ENCODE measurements at regions not wholly inside any gene's neighbourhood (a gene's known extent, or its start where the extent isn't known, plus 50 kb on each side); places are given as distances from the start of the nearest gene placed in this dataset.

DNA sequence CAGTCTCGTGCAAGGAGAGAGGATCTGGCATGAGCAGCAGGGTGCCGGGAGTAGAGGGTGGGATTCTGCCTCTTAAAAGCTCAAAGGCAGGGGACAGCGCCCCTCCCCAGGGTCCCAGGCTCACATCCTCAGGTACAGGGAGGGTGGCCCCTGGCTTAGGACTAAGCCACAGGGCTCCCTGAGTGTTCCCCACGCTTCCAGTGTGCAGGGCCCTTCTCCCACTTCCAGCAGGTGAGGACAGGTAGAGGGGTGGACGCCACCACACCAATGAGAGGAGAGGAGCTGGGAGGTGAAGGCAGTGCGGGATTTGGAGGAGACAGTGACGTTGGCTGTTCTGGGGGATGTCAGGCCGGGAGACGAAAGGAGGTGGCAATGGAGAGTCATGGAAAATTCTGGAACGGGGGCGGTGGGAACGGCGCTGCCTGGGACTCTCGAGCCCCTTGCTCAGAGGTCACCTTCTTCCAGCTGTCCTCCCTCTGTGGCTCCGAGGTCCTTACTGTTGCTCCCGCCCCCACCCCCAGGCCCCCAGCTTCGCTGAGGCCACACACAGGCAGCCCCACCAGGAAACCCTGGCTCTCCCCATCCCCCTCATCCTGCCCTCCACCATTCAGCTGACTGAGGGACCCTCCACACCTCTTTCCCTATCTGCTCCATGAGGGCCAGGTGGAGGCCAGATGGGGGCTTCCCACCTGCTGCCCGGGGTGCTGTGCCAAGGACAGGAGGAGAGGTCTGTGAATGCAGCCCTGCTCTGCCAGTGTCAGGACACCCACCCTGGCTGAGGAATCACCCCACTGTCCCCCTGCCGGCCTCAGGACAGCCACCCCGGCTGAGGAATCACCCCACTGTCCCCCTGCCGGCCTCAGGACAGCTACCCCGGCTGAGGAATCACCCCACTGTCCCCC, 57.7 kb upstream of the ACSF3 start:
- Histone ChIP-seq H3K4me3 (replicated peaks; ENCODE audit: insufficient read depth, low read length) (no peak overlapping the region), H3K27me3 (ENCODE audit: insufficient read depth, poor library complexity, severe bottlenecking) (no peaks in the 10 kb centered on the region), H3K27ac (replicated peaks) (no peak overlapping the region)
- no peak for DNase-seq (ENCODE audit: low read depth in 1 of 2, low spot score in 1 of 2)
- TF ChIP-seq SPI1 (IDR thresholded peaks at IDR 0.05; ENCODE audit: borderline replicate concordance, low read depth) (no peak), GABPA (IDR thresholded peaks at IDR 0.05; ENCODE audit: low read depth) (no peak), POLR2AphosphoS5 (IDR thresholded peaks at IDR 0.05; ENCODE audit: low read depth) (no peak)
- TF ChIP-seq, protein P1, sequence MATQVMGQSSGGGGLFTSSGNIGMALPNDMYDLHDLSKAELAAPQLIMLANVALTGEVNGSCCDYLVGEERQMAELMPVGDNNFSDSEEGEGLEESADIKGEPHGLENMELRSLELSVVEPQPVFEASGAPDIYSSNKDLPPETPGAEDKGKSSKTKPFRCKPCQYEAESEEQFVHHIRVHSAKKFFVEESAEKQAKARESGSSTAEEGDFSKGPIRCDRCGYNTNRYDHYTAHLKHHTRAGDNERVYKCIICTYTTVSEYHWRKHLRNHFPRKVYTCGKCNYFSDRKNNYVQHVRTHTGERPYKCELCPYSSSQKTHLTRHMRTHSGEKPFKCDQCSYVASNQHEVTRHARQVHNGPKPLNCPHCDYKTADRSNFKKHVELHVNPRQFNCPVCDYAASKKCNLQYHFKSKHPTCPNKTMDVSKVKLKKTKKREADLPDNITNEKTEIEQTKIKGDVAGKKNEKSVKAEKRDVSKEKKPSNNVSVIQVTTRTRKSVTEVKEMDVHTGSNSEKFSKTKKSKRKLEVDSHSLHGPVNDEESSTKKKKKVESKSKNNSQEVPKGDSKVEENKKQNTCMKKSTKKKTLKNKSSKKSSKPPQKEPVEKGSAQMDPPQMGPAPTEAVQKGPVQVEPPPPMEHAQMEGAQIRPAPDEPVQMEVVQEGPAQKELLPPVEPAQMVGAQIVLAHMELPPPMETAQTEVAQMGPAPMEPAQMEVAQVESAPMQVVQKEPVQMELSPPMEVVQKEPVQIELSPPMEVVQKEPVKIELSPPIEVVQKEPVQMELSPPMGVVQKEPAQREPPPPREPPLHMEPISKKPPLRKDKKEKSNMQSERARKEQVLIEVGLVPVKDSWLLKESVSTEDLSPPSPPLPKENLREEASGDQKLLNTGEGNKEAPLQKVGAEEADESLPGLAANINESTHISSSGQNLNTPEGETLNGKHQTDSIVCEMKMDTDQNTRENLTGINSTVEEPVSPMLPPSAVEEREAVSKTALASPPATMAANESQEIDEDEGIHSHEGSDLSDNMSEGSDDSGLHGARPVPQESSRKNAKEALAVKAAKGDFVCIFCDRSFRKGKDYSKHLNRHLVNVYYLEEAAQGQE (IDR thresholded peaks at IDR 0.05; ENCODE audit: insufficient replicate concordance, low read depth): no peak
- TF ChIP-seq, protein P2, sequence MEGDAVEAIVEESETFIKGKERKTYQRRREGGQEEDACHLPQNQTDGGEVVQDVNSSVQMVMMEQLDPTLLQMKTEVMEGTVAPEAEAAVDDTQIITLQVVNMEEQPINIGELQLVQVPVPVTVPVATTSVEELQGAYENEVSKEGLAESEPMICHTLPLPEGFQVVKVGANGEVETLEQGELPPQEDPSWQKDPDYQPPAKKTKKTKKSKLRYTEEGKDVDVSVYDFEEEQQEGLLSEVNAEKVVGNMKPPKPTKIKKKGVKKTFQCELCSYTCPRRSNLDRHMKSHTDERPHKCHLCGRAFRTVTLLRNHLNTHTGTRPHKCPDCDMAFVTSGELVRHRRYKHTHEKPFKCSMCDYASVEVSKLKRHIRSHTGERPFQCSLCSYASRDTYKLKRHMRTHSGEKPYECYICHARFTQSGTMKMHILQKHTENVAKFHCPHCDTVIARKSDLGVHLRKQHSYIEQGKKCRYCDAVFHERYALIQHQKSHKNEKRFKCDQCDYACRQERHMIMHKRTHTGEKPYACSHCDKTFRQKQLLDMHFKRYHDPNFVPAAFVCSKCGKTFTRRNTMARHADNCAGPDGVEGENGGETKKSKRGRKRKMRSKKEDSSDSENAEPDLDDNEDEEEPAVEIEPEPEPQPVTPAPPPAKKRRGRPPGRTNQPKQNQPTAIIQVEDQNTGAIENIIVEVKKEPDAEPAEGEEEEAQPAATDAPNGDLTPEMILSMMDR (IDR thresholded peaks at IDR 0.05; ENCODE audit: insufficient read depth, low read length): no peak

DNA sequence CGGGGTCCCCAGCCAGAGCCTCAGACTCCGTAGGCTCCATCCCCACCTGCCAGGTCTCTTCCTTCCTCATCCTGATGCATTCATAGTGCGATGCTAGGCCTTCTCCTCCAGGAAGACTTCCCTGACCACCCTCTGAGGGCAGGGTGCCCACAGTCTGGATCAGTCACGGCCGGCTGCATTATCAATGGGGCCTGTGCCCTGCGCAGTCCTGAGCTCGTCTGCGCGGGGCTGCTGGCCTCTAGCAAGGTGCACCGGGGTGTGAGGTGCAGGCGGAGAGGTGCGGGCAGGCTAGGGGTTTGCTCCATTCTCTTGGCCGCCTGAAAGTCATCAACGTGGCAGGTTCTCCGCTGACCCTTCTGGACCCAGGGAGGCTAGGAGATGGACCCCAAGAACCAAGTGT, 56.9 kb upstream of the ACSF3 start:
- Histone ChIP-seq H3K27ac (replicated peaks) (no peak overlapping the region), H3K27me3 (ENCODE audit: insufficient read depth, poor library complexity, severe bottlenecking) (no peaks in the 10 kb centered on the region), H3K4me3 (replicated peaks; ENCODE audit: insufficient read depth, low read length) (no peak overlapping the region)
- TF ChIP-seq GABPA (IDR thresholded peaks at IDR 0.05; ENCODE audit: low read depth): no peak
- TF ChIP-seq, protein P2 (IDR thresholded peaks at IDR 0.05; ENCODE audit: insufficient read depth, low read length): no peak
- TF ChIP-seq POLR2AphosphoS5 (IDR thresholded peaks at IDR 0.05; ENCODE audit: low read depth): no peak
- TF ChIP-seq, protein P1 (IDR thresholded peaks at IDR 0.05; ENCODE audit: insufficient replicate concordance, low read depth): no peak
- TF ChIP-seq SPI1 (IDR thresholded peaks at IDR 0.05; ENCODE audit: borderline replicate concordance, low read depth): no peak
- DNase-seq (ENCODE audit: low read depth in 1 of 2, low spot score in 1 of 2): no peak

DNA sequence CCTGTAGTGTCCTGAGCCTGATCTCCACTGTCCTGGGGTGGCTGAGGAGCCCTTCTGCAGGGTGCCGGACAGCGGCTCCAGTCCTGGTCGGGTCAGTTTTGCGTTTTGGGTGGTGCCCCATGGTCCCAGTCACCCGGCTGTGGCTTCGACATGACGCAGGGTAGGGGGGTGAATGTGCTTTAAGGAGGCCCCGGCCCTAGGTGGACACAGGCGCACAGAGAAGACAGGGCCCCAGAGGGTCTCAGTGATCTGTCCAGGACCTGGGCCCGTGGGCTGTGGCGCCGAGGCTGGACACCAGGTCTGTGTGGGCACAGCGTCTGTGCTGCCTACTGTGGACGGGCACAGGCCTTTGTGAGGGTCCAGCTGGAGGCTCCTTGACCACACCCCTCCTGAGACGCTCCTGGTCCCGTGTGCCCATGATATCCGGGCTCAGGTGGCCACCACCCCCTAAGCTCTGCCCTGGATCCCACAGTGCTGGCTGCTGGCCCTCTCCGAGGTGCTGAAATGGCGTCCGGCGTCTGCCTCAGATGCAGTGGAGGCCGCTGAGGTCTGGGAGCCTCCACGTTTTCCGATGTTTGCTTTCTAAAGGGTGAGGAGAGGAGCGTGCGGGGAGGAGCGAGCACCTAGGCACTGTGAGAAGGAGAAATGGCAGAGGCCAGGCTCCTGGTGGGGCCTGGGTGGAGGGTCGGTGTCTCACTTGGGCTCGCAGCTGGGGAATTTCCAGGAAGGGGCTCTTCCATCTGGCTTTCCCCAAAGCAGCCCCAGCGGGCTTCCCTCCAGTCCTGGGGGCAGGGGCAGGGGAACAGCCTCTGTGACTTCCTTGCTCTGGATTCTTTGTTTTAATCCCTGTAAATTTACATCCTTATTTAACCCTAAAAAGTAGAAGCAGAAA, 56.1 kb upstream of the ACSF3 start:
- DNase-seq (ENCODE audit: low read depth in 1 of 2, low spot score in 1 of 2): peak in 1 of 2 experiments; percentile 27
- no peak overlapping the region for H3K27ac ChIP-seq (replicated peaks)
- TF ChIP-seq, protein P1 (IDR thresholded peaks at IDR 0.05; ENCODE audit: insufficient replicate concordance, low read depth): peak; percentile 95
- no peak for TF ChIP-seq SPI1 (IDR thresholded peaks at IDR 0.05; ENCODE audit: borderline replicate concordance, low read depth)
- no peak overlapping the region for H3K4me3 ChIP-seq (replicated peaks; ENCODE audit: insufficient read depth, low read length)
- no peaks in the 10 kb centered on the region for H3K27me3 ChIP-seq (ENCODE audit: insufficient read depth, poor library complexity, severe bottlenecking)
